ENCODE measurements at regions not wholly inside any gene's neighbourhood (a gene's known extent, or its start where the extent isn't known, plus 50 kb on each side); places are given as distances from the start of the nearest gene placed in this dataset.

- no peak for DNase-seq (ENCODE audit: low spot score)
- TF ChIP-seq CTCF (IDR thresholded peaks at IDR 0.05; ENCODE audit: borderline replicate concordance, control extremely low read depth, extremely low read depth, insufficient read depth, missing control alignments) = no peak
- in situ Hi-C loops (cut with MboI; ENCODE audit: low sequenced_read_pairs, unreplicated experiment) = no loop called here
Observed at GRCh38 chr5:8984386-8984785, 561.5 kb downstream of the SEMA5A start.
